H7 (cell line): ENCODE measurements at regions not wholly inside any gene's neighbourhood (a gene's known extent, or its start where the extent isn't known, plus 50 kb on each side); places are given as distances from the start of the nearest gene placed in this dataset.

ENCODE experiments used
- DNase-seq: peaks from one replicate; pipeline ENCODE4 v3.0.0; 2012
- H3K27me3 ChIP-seq: 2 replicates; pipeline ENCODE4 v1.6.0; 2011; ENCODE audit warnings: mild to moderate bottlenecking, low read length; ENCODE audit not compliant: control insufficient read depth, insufficient read depth
- H3K36me3 ChIP-seq: replicated peaks from 2 replicates; pipeline ENCODE4 v1.5.1; 2011; ENCODE audit warnings: low read length; ENCODE audit not compliant: control insufficient read depth, insufficient read depth
- H3K4me3 ChIP-seq: 2 replicates; pipeline ENCODE4 v1.5.1; 2011; ENCODE audit warnings: low read depth, mild to moderate bottlenecking, control low read depth, low read length, moderate library complexity; ENCODE audit not compliant: insufficient read depth

GRCh38 chr6:129936329-129937165 is 75.4 kb upstream of the TMEM244 start:
- DNase-seq = no peak
- no peak overlapping the region for H3K4me3 ChIP-seq
- no peaks in the 10 kb centered on the region for H3K36me3 ChIP-seq
- no peaks in the 10 kb centered on the region for H3K27me3 ChIP-seq

GRCh38 chr6:129932321-129932720 is 71.2 kb upstream of the TMEM244 start:
- DNase-seq = no peak
- no peak overlapping the region for H3K4me3 ChIP-seq
- H3K36me3 ChIP-seq = no peaks in the 10 kb centered on the region
- H3K27me3 ChIP-seq = no peaks in the 10 kb centered on the region

GRCh38 chr6:129929433-129929832 is 68.3 kb upstream of the TMEM244 start:
- DNase-seq = no peak
- H3K4me3 ChIP-seq = no peak overlapping the region
- no peaks in the 10 kb centered on the region for H3K27me3 ChIP-seq
- no peaks in the 10 kb centered on the region for H3K36me3 ChIP-seq

GRCh38 chr6:129923530-129924250 is 62.6 kb upstream of the TMEM244 start:
- Histone ChIP-seq H3K4me3 (no peak overlapping the region), H3K27me3 (no peaks in the 10 kb centered on the region), H3K36me3 (no peaks in the 10 kb centered on the region)
- DNase-seq = no peak

- DNase-seq = no peak
- H3K36me3 ChIP-seq = no peaks in the 10 kb centered on the region
- no peaks in the 10 kb centered on the region for H3K27me3 ChIP-seq
- H3K4me3 ChIP-seq = no peak overlapping the region
Measured at GRCh38 chr6:129921169-129921817, 60.2 kb upstream of the TMEM244 start.

GRCh38 chr6:129920103-129920798 is 59.1 kb upstream of the TMEM244 start:
- DNase-seq = no peak
- H3K36me3 ChIP-seq = no peaks in the 10 kb centered on the region
- no peak overlapping the region for H3K4me3 ChIP-seq
- no peaks in the 10 kb centered on the region for H3K27me3 ChIP-seq

- no peak for DNase-seq
- Histone ChIP-seq H3K27me3 (no peaks in the 10 kb centered on the region; the same call in 1 of the 2 replicates), H3K36me3 (no peaks in the 10 kb centered on the region), H3K4me3 (no peak overlapping the region)
Measured at GRCh38 chr6:129911732-129912131, 50.6 kb upstream of the TMEM244 start.
